ENCODE measurements at regions not wholly inside any gene's neighbourhood (a gene's known extent, or its start where the extent isn't known, plus 50 kb on each side); places are given as distances from the start of the nearest gene placed in this dataset.
"Not testable (repeated sequence)": the region's sequence is repeated elsewhere in the genome, so short reads cannot be mapped to it uniquely, and the experiment has no call there.

DNA sequence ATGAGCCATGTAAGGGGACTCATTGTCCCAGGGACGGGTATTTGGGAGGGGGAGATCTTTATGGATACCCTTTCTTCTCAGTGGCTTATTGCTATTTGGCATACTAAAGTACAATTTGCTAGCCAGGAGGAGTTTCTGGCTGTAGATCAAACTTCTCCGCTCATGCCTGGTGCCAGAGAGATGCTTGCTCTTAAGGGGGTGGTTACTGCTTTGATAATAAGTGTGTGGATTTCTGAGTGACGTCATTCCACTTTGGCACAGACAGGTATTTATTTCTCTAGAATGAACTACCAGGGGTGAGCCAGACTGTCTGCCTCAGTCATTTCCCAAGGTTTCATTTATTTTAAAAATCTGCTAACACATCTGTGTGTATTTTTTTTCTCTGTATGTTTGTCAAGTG is 131.1 kb downstream of the SRGAP2 start:
- not testable (repeated sequence) for H3K4me3 Mint-ChIP-seq, ATAC-seq, H3K27ac Mint-ChIP-seq, H3K27me3 Mint-ChIP-seq, DNase-seq, H3K9me3 Mint-ChIP-seq, H3K4me1 Mint-ChIP-seq

- H3K4me1 Mint-ChIP-seq, H3K4me3 Mint-ChIP-seq, H3K27ac Mint-ChIP-seq, H3K9me3 Mint-ChIP-seq, ATAC-seq, H3K27me3 Mint-ChIP-seq, DNase-seq: not testable (repeated sequence)
Observed at GRCh38 chr1:206335162-206335561, 131.8 kb downstream of the SRGAP2 start.

- H3K4me3 Mint-ChIP-seq, H3K4me1 Mint-ChIP-seq, ATAC-seq, H3K27me3 Mint-ChIP-seq, DNase-seq, H3K27ac Mint-ChIP-seq, H3K9me3 Mint-ChIP-seq: not testable (repeated sequence)
Observed at GRCh38 chr1:206335875-206336846, 132.8 kb downstream of the SRGAP2 start.

- not testable (repeated sequence) for DNase-seq, H3K27me3 Mint-ChIP-seq, H3K4me1 Mint-ChIP-seq, H3K9me3 Mint-ChIP-seq, ATAC-seq, H3K4me3 Mint-ChIP-seq, H3K27ac Mint-ChIP-seq
Observed at GRCh38 chr1:206337024-206337423, 133.3 kb upstream of the IKBKE start.

- ATAC-seq, H3K27me3 Mint-ChIP-seq, DNase-seq, H3K4me3 Mint-ChIP-seq, H3K4me1 Mint-ChIP-seq, H3K9me3 Mint-ChIP-seq, H3K27ac Mint-ChIP-seq: not testable (repeated sequence)
Observed at GRCh38 chr1:206350493-206351275, 119.6 kb upstream of the IKBKE start.

GRCh38 chr1:206351276-206352052 is 118.8 kb upstream of the IKBKE start:
- not testable (repeated sequence) for H3K4me3 Mint-ChIP-seq, H3K9me3 Mint-ChIP-seq, H3K27ac Mint-ChIP-seq, H3K27me3 Mint-ChIP-seq, ATAC-seq, DNase-seq, H3K4me1 Mint-ChIP-seq

GRCh38 chr1:206356310-206356709 is 114.0 kb upstream of the IKBKE start:
- H3K27me3 Mint-ChIP-seq: not testable (repeated sequence)
- Mint-ChIP-seq H3K4me3 (peak overlapping the region; percentile 67 to 72), H3K27ac (peak overlapping the region in 1 of 2 donors; percentile 95)

GRCh38 chr1:206357962-206358361 is 112.3 kb upstream of the IKBKE start:
- ATAC-seq (peak; percentile 88), DNase-seq (peak; percentile 10 to 62)
- H3K27me3 Mint-ChIP-seq, H3K9me3 Mint-ChIP-seq: not testable (repeated sequence)
- Mint-ChIP-seq H3K27ac (peak overlapping the region; percentile 8 to 29), H3K4me1 (peaks cover 23% of the 10 kb centered on the region), H3K4me3 (peak overlapping the region; percentile 46 to 77)

More at GRCh38 chr1:206356310-206356709, 114.0 kb upstream of the IKBKE start:
- H3K9me3 Mint-ChIP-seq: not testable (repeated sequence)
- peaks cover 18% of the 10 kb centered on the region for H3K4me1 Mint-ChIP-seq
- DNase-seq (peak; percentile 14 to 35), ATAC-seq (peak; percentile 94)

- H3K4me3 Mint-ChIP-seq, ATAC-seq, DNase-seq, H3K27ac Mint-ChIP-seq, H3K27me3 Mint-ChIP-seq, H3K9me3 Mint-ChIP-seq: not testable (repeated sequence)
- peaks cover 23% of the 10 kb centered on the region for H3K4me1 Mint-ChIP-seq
Observed at GRCh38 chr1:206358771-206359170, 111.5 kb upstream of the IKBKE start.

- not testable (repeated sequence) for DNase-seq, ATAC-seq, H3K4me3 Mint-ChIP-seq, H3K27ac Mint-ChIP-seq, H3K27me3 Mint-ChIP-seq, H3K9me3 Mint-ChIP-seq
- peaks cover 23% of the 10 kb centered on the region for H3K4me1 Mint-ChIP-seq
Observed at GRCh38 chr1:206359377-206359776, 110.9 kb upstream of the IKBKE start.

GRCh38 chr1:206361978-206362543 is 108.2 kb upstream of the IKBKE start:
- H3K27ac Mint-ChIP-seq, DNase-seq, H3K27me3 Mint-ChIP-seq, H3K9me3 Mint-ChIP-seq, H3K4me3 Mint-ChIP-seq: not testable (repeated sequence)
- H3K4me1 Mint-ChIP-seq: peaks cover 12% of the 10 kb centered on the region
- ATAC-seq: peak; percentile 41

- H3K4me3 Mint-ChIP-seq, DNase-seq, H3K4me1 Mint-ChIP-seq, H3K27ac Mint-ChIP-seq, H3K9me3 Mint-ChIP-seq, H3K27me3 Mint-ChIP-seq: not testable (repeated sequence)
- peak; percentile 61 for ATAC-seq
Observed at GRCh38 chr1:206362994-206363393, 107.3 kb upstream of the IKBKE start.

DNA sequence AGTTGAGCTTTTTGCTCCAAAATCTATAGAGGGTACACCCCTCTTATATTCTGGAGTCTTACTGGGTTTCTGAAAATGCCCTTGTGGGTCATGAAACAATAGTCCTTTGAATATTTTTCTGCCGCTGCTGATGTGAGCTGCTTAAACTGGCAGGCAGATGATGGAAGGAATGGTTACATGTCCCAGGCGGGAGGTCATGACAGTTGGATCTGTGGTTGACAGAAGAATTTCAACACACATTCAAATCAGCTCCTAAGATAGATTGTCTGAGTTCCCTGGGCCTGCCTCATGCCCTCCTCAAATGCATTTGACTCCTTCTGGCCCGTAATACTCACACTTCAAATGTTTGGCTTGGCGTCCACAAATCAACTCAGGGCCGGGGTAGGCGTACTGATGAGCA is 105.0 kb upstream of the IKBKE start:
- H3K9me3 Mint-ChIP-seq, DNase-seq, ATAC-seq, H3K4me3 Mint-ChIP-seq, H3K27me3 Mint-ChIP-seq, H3K27ac Mint-ChIP-seq, H3K4me1 Mint-ChIP-seq: not testable (repeated sequence)

- not testable (repeated sequence) for ATAC-seq, H3K27me3 Mint-ChIP-seq, H3K27ac Mint-ChIP-seq, H3K4me3 Mint-ChIP-seq, H3K9me3 Mint-ChIP-seq, H3K4me1 Mint-ChIP-seq, DNase-seq
Observed at GRCh38 chr1:206366131-206366530, 104.1 kb upstream of the IKBKE start.

DNA sequence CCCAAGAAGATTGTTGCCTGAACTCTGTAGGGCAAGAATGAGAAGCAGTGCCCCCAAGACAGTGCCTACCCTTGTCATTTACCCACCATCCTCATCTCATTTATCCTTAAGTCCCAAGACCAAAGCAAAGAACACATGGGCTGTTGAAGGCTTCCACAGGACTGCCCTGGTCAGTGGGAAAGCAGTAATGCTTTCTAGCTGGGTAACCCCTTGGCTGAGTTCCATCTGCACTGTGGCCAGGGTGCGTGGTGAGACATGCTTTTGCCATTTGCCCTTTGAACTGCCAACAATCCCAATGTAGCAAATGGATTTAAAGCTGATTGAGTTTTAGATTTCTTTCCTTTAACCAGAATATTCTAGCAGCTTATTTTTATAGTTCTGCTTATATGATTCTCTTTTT is 103.5 kb upstream of the IKBKE start:
- not testable (repeated sequence) for H3K27ac Mint-ChIP-seq, H3K27me3 Mint-ChIP-seq, ATAC-seq, H3K4me3 Mint-ChIP-seq, H3K9me3 Mint-ChIP-seq, H3K4me1 Mint-ChIP-seq, DNase-seq

All from stimulated activated naive CD8-positive, alpha-beta T cell treated with anti-CD3 and anti-CD28 coated beads, Interleukin-15, amount 100 ng/mL, for 72 hours (primary cell).